Esophagus squamous epithelium (tissue), 4 donors: ENCODE measurements at regions not wholly inside any gene's neighbourhood (a gene's known extent, or its start where the extent isn't known, plus 50 kb on each side); places are given as distances from the start of the nearest gene placed in this dataset.

Experiments
- POLR2A ChIP-seq, 4 donors: fragments of 450-650 bp; IDR thresholded peaks; one replicate each; pipeline ENCODE4 v1.6.1; 2017; ENCODE audit warnings: antibody characterized with exemption in 4 of 4, mild to moderate bottlenecking in 4 of 4, moderate library complexity in 3 of 4
- TF ChIP-seq, protein P1 (sequence below), 6 experiments: fragments of 450-650 bp in 4 of 6; fragments of 200-600 bp in 2 of 6; sonication (generic) in 2 of 6; IDR thresholded peaks; one replicate each; pipeline ENCODE4 v1.5.1; 2016 to 2019; ENCODE audit warnings: antibody characterized with exemption in 6 of 6, mild to moderate bottlenecking in 4 of 6, moderate library complexity in 4 of 6

DNA sequence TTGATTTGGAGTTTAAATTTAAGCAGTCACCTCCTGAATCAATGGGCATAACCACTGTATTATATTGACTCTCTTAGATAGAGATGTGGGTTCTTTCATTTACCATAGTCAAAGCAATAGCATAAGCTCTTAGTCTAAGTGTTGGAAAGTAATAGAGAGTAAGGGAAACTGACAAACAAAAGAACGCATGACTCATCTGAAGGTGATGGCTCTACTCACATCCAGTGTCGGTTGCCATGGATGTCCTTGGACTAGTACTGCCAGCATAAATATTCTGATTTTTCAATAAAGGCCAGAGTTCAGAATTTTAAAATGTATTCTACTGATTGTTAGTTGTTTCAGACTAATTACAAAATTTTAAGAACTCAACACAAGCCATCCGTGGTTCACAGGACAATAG lies 444.9 kb upstream of the DDI1 start:
- TF ChIP-seq, protein P1, sequence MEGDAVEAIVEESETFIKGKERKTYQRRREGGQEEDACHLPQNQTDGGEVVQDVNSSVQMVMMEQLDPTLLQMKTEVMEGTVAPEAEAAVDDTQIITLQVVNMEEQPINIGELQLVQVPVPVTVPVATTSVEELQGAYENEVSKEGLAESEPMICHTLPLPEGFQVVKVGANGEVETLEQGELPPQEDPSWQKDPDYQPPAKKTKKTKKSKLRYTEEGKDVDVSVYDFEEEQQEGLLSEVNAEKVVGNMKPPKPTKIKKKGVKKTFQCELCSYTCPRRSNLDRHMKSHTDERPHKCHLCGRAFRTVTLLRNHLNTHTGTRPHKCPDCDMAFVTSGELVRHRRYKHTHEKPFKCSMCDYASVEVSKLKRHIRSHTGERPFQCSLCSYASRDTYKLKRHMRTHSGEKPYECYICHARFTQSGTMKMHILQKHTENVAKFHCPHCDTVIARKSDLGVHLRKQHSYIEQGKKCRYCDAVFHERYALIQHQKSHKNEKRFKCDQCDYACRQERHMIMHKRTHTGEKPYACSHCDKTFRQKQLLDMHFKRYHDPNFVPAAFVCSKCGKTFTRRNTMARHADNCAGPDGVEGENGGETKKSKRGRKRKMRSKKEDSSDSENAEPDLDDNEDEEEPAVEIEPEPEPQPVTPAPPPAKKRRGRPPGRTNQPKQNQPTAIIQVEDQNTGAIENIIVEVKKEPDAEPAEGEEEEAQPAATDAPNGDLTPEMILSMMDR (IDR thresholded peaks at IDR 0.05), result no peak
- TF ChIP-seq POLR2A (IDR thresholded peaks at IDR 0.05), result no peak
